ENCODE measurements at regions not wholly inside any gene's neighbourhood (a gene's known extent, or its start where the extent isn't known, plus 50 kb on each side); places are given as distances from the start of the nearest gene placed in this dataset.

GRCh38 chr14:38786921-38787320, 316.1 kb downstream of the SEC23A start:
- no peak for TF ChIP-seq EP300 (IDR thresholded peaks at IDR 0.05)
- TF ChIP-seq, protein P1, sequence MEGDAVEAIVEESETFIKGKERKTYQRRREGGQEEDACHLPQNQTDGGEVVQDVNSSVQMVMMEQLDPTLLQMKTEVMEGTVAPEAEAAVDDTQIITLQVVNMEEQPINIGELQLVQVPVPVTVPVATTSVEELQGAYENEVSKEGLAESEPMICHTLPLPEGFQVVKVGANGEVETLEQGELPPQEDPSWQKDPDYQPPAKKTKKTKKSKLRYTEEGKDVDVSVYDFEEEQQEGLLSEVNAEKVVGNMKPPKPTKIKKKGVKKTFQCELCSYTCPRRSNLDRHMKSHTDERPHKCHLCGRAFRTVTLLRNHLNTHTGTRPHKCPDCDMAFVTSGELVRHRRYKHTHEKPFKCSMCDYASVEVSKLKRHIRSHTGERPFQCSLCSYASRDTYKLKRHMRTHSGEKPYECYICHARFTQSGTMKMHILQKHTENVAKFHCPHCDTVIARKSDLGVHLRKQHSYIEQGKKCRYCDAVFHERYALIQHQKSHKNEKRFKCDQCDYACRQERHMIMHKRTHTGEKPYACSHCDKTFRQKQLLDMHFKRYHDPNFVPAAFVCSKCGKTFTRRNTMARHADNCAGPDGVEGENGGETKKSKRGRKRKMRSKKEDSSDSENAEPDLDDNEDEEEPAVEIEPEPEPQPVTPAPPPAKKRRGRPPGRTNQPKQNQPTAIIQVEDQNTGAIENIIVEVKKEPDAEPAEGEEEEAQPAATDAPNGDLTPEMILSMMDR (IDR thresholded peaks at IDR 0.05): no peak
- TF ChIP-seq POLR2A (IDR thresholded peaks at IDR 0.05): no peak

Measured in gastroesophageal sphincter (tissue), 3 donors.